ENCODE measurements at regions not wholly inside any gene's neighbourhood (a gene's known extent, or its start where the extent isn't known, plus 50 kb on each side); places are given as distances from the start of the nearest gene placed in this dataset.

- no peaks in the 10 kb centered on the region for H3K36me3 ChIP-seq (ENCODE audit: control insufficient read depth in 2 of 2, insufficient read depth in 2 of 2, low read length in 2 of 2)
- H3K9ac ChIP-seq (ENCODE audit: low read length in 2 of 2) = no peak overlapping the region
- H3K27me3 ChIP-seq (ENCODE audit: control insufficient read depth in 1 of 2, insufficient read depth in 2 of 2, low read length in 2 of 2) = no peaks in the 10 kb centered on the region
- no peak overlapping the region for H3K4me3 ChIP-seq (ENCODE audit: low read length in 2 of 2)
- H3K4me1 ChIP-seq (ENCODE audit: control insufficient read depth, insufficient read depth, low read length) = no peaks in the 10 kb centered on the region
- no peaks in the 10 kb centered on the region for H3K9me3 ChIP-seq (ENCODE audit: control insufficient read depth in 2 of 2, low read length in 2 of 2)
- H3K27ac ChIP-seq (ENCODE audit: low read length) = no peak overlapping the region
Measured at GRCh38 chr2:180743401-180743800, 237.0 kb upstream of the UBE2E3 start.

GRCh38 chr2:180742801-180743200 is 237.6 kb upstream of the UBE2E3 start:
- no peak overlapping the region for H3K9ac ChIP-seq (ENCODE audit: low read length in 2 of 2)
- no peaks in the 10 kb centered on the region for H3K27me3 ChIP-seq (ENCODE audit: control insufficient read depth in 1 of 2, insufficient read depth in 2 of 2, low read length in 2 of 2)
- H3K27ac ChIP-seq (ENCODE audit: low read length) = no peak overlapping the region
- no peaks in the 10 kb centered on the region for H3K9me3 ChIP-seq (ENCODE audit: control insufficient read depth in 2 of 2, low read length in 2 of 2)
- H3K4me3 ChIP-seq (ENCODE audit: low read length in 2 of 2) = no peak overlapping the region
- no peaks in the 10 kb centered on the region for H3K4me1 ChIP-seq (ENCODE audit: control insufficient read depth, insufficient read depth, low read length)
- H3K36me3 ChIP-seq (ENCODE audit: control insufficient read depth in 2 of 2, insufficient read depth in 2 of 2, low read length in 2 of 2) = no peaks in the 10 kb centered on the region

- H3K4me1 ChIP-seq (ENCODE audit: control insufficient read depth, insufficient read depth, low read length) = no peaks in the 10 kb centered on the region
- H3K9me3 ChIP-seq (ENCODE audit: control insufficient read depth in 2 of 2, low read length in 2 of 2) = no peaks in the 10 kb centered on the region
- no peak overlapping the region for H3K4me3 ChIP-seq (ENCODE audit: low read length in 2 of 2)
- no peak overlapping the region for H3K9ac ChIP-seq (ENCODE audit: low read length in 2 of 2)
- no peaks in the 10 kb centered on the region for H3K27me3 ChIP-seq (ENCODE audit: control insufficient read depth in 1 of 2, insufficient read depth in 2 of 2, low read length in 2 of 2)
- no peaks in the 10 kb centered on the region for H3K36me3 ChIP-seq (ENCODE audit: control insufficient read depth in 2 of 2, insufficient read depth in 2 of 2, low read length in 2 of 2)
- H3K27ac ChIP-seq (ENCODE audit: low read length) = no peak overlapping the region
Measured at GRCh38 chr2:180739070-180739469, 241.3 kb upstream of the UBE2E3 start.

GRCh38 chr2:180735799-180736198 is 244.6 kb upstream of the UBE2E3 start:
- H3K4me1 ChIP-seq (ENCODE audit: control insufficient read depth, insufficient read depth, low read length) = no peaks in the 10 kb centered on the region
- no peaks in the 10 kb centered on the region for H3K27me3 ChIP-seq (ENCODE audit: control insufficient read depth in 1 of 2, insufficient read depth in 2 of 2, low read length in 2 of 2)
- no peaks in the 10 kb centered on the region for H3K9me3 ChIP-seq (ENCODE audit: control insufficient read depth in 2 of 2, low read length in 2 of 2)
- H3K27ac ChIP-seq (ENCODE audit: low read length) = no peak overlapping the region
- H3K36me3 ChIP-seq (ENCODE audit: control insufficient read depth in 2 of 2, insufficient read depth in 2 of 2, low read length in 2 of 2) = no peaks in the 10 kb centered on the region
- H3K9ac ChIP-seq (ENCODE audit: low read length in 2 of 2) = no peak overlapping the region
- H3K4me3 ChIP-seq (ENCODE audit: low read length in 2 of 2) = no peak overlapping the region

- Histone ChIP-seq H3K4me1 (ENCODE audit: control insufficient read depth, insufficient read depth, low read length) (no peaks in the 10 kb centered on the region), H3K9ac (ENCODE audit: low read length in 2 of 2) (no peak overlapping the region), H3K27me3 (ENCODE audit: control insufficient read depth in 1 of 2, insufficient read depth in 2 of 2, low read length in 2 of 2) (no peaks in the 10 kb centered on the region), H3K27ac (ENCODE audit: low read length) (no peak overlapping the region), H3K4me3 (ENCODE audit: low read length in 2 of 2) (no peak overlapping the region), H3K9me3 (ENCODE audit: control insufficient read depth in 2 of 2, low read length in 2 of 2) (no peaks in the 10 kb centered on the region), H3K36me3 (ENCODE audit: control insufficient read depth in 2 of 2, insufficient read depth in 2 of 2, low read length in 2 of 2) (no peaks in the 10 kb centered on the region)
Measured at GRCh38 chr2:180734382-180734781, 246.0 kb upstream of the UBE2E3 start.

GRCh38 chr2:180733330-180733729 is 247.1 kb upstream of the UBE2E3 start:
- Histone ChIP-seq H3K27ac (ENCODE audit: low read length) (no peak overlapping the region), H3K4me3 (ENCODE audit: low read length in 2 of 2) (no peak overlapping the region), H3K9me3 (ENCODE audit: control insufficient read depth in 2 of 2, low read length in 2 of 2) (no peaks in the 10 kb centered on the region), H3K36me3 (ENCODE audit: control insufficient read depth in 2 of 2, insufficient read depth in 2 of 2, low read length in 2 of 2) (no peaks in the 10 kb centered on the region), H3K27me3 (ENCODE audit: control insufficient read depth in 1 of 2, insufficient read depth in 2 of 2, low read length in 2 of 2) (no peaks in the 10 kb centered on the region), H3K4me1 (ENCODE audit: control insufficient read depth, insufficient read depth, low read length) (no peaks in the 10 kb centered on the region), H3K9ac (ENCODE audit: low read length in 2 of 2) (no peak overlapping the region)

- Histone ChIP-seq H3K36me3 (ENCODE audit: control insufficient read depth in 2 of 2, insufficient read depth in 2 of 2, low read length in 2 of 2) (no peaks in the 10 kb centered on the region), H3K4me1 (ENCODE audit: control insufficient read depth, insufficient read depth, low read length) (no peaks in the 10 kb centered on the region), H3K9ac (ENCODE audit: low read length in 2 of 2) (no peak overlapping the region), H3K27me3 (ENCODE audit: control insufficient read depth in 1 of 2, insufficient read depth in 2 of 2, low read length in 2 of 2) (no peaks in the 10 kb centered on the region), H3K9me3 (ENCODE audit: control insufficient read depth in 2 of 2, low read length in 2 of 2) (no peaks in the 10 kb centered on the region), H3K4me3 (ENCODE audit: low read length in 2 of 2) (no peak overlapping the region), H3K27ac (ENCODE audit: low read length) (no peak overlapping the region)
Measured at GRCh38 chr2:180732337-180732736, 248.1 kb upstream of the UBE2E3 start.

- Histone ChIP-seq H3K4me3 (ENCODE audit: low read length in 2 of 2) (no peak overlapping the region), H3K9ac (ENCODE audit: low read length in 2 of 2) (no peak overlapping the region), H3K36me3 (ENCODE audit: control insufficient read depth in 2 of 2, insufficient read depth in 2 of 2, low read length in 2 of 2) (no peaks in the 10 kb centered on the region), H3K27me3 (ENCODE audit: control insufficient read depth in 1 of 2, insufficient read depth in 2 of 2, low read length in 2 of 2) (no peaks in the 10 kb centered on the region), H3K9me3 (ENCODE audit: control insufficient read depth in 2 of 2, low read length in 2 of 2) (no peaks in the 10 kb centered on the region), H3K4me1 (ENCODE audit: control insufficient read depth, insufficient read depth, low read length) (no peaks in the 10 kb centered on the region), H3K27ac (ENCODE audit: low read length) (no peak overlapping the region)
Measured at GRCh38 chr2:180730976-180731375, 249.4 kb upstream of the UBE2E3 start.

- Histone ChIP-seq H3K36me3 (ENCODE audit: control insufficient read depth in 2 of 2, insufficient read depth in 2 of 2, low read length in 2 of 2) (no peaks in the 10 kb centered on the region), H3K4me1 (ENCODE audit: control insufficient read depth, insufficient read depth, low read length) (no peaks in the 10 kb centered on the region), H3K27me3 (ENCODE audit: control insufficient read depth in 1 of 2, insufficient read depth in 2 of 2, low read length in 2 of 2) (no peaks in the 10 kb centered on the region), H3K9me3 (ENCODE audit: control insufficient read depth in 2 of 2, low read length in 2 of 2) (no peaks in the 10 kb centered on the region), H3K27ac (ENCODE audit: low read length) (no peak overlapping the region), H3K4me3 (ENCODE audit: low read length in 2 of 2) (no peak overlapping the region), H3K9ac (ENCODE audit: low read length in 2 of 2) (no peak overlapping the region)
Measured at GRCh38 chr2:180728928-180729559, 251.4 kb upstream of the UBE2E3 start.

GRCh38 chr2:180723712-180724111 is 256.7 kb upstream of the UBE2E3 start:
- no peaks in the 10 kb centered on the region for H3K9me3 ChIP-seq (ENCODE audit: control insufficient read depth in 2 of 2, low read length in 2 of 2)
- H3K27ac ChIP-seq (ENCODE audit: low read length) = no peak overlapping the region
- H3K36me3 ChIP-seq (ENCODE audit: control insufficient read depth in 2 of 2, insufficient read depth in 2 of 2, low read length in 2 of 2) = no peaks in the 10 kb centered on the region
- no peak overlapping the region for H3K4me3 ChIP-seq (ENCODE audit: low read length in 2 of 2)
- no peaks in the 10 kb centered on the region for H3K4me1 ChIP-seq (ENCODE audit: control insufficient read depth, insufficient read depth, low read length)
- no peak overlapping the region for H3K9ac ChIP-seq (ENCODE audit: low read length in 2 of 2)
- no peaks in the 10 kb centered on the region for H3K27me3 ChIP-seq (ENCODE audit: control insufficient read depth in 1 of 2, insufficient read depth in 2 of 2, low read length in 2 of 2)

GRCh38 chr2:180722551-180723239 is 257.7 kb upstream of the UBE2E3 start:
- H3K27me3 ChIP-seq (ENCODE audit: control insufficient read depth in 1 of 2, insufficient read depth in 2 of 2, low read length in 2 of 2) = no peaks in the 10 kb centered on the region
- H3K4me3 ChIP-seq (ENCODE audit: low read length in 2 of 2) = no peak overlapping the region
- H3K36me3 ChIP-seq (ENCODE audit: control insufficient read depth in 2 of 2, insufficient read depth in 2 of 2, low read length in 2 of 2) = no peaks in the 10 kb centered on the region
- no peak overlapping the region for H3K9ac ChIP-seq (ENCODE audit: low read length in 2 of 2)
- no peak overlapping the region for H3K27ac ChIP-seq (ENCODE audit: low read length)
- H3K9me3 ChIP-seq (ENCODE audit: control insufficient read depth in 2 of 2, low read length in 2 of 2) = no peaks in the 10 kb centered on the region
- H3K4me1 ChIP-seq (ENCODE audit: control insufficient read depth, insufficient read depth, low read length) = no peaks in the 10 kb centered on the region
